SU-DHL-6 (cell line): ENCODE measurements at regions not wholly inside any gene's neighbourhood (a gene's known extent, or its start where the extent isn't known, plus 50 kb on each side); places are given as distances from the start of the nearest gene placed in this dataset.

ENCODE experiments used
- H2AFZ ChIP-seq: fragments of 200-600 bp; sonication (generic); 2 replicates; pipeline ENCODE4 v1.6.1; 2014; ENCODE audit warnings: low read depth, mild to moderate bottlenecking, moderate library complexity, mixed read lengths, antibody characterized with exemption, low read length; ENCODE audit not compliant: severe bottlenecking
- H3F3A ChIP-seq: fragments of 200-600 bp; shearing (Covaris generic); 2 replicates; pipeline ENCODE4 v1.6.0; 2016; ENCODE audit warnings: antibody characterized with exemption, mild to moderate bottlenecking; ENCODE audit not compliant: insufficient read depth
- H3K27ac ChIP-seq: fragments of 200-600 bp; sonication (generic); 2 replicates; pipeline ENCODE4 v1.5.1; 2016; ENCODE audit warnings: low read depth, mild to moderate bottlenecking, low read length, moderate library complexity, mixed read lengths
- H3K27me3 ChIP-seq: fragments of 200-600 bp; sonication (generic), shearing (Covaris generic); 2 replicates; pipeline ENCODE4 v1.6.0; 2014; ENCODE audit warnings: mild to moderate bottlenecking, low read length
- H3K36me3 ChIP-seq: fragments of 200-600 bp; sonication (generic); 2 replicates; pipeline ENCODE4 v1.6.1; 2014; ENCODE audit warnings: mild to moderate bottlenecking, low read length, mixed read lengths
- H3K4me2 ChIP-seq: fragments of 300-600, 200-600 bp; shearing (Covaris generic), sonication (generic); 2 replicates; pipeline ENCODE4 v1.6.0; 2014; ENCODE audit warnings: low read length, low read depth, mild to moderate bottlenecking; ENCODE audit not compliant: poor library complexity, severe bottlenecking
- H3K4me3 ChIP-seq: fragments of 200-600 bp; sonication (generic); 2 replicates; pipeline ENCODE4 v1.5.1; 2014; ENCODE audit warnings: antibody characterized with exemption, low read length, mild to moderate bottlenecking, mixed read lengths; ENCODE audit not compliant: insufficient read depth, poor library complexity, severe bottlenecking
- H3K79me2 ChIP-seq: fragments of 200-600 bp; sonication (generic); 2 replicates; pipeline ENCODE4 v1.6.1; 2014; ENCODE audit warnings: mild to moderate bottlenecking, low read length, moderate library complexity; ENCODE audit not compliant: insufficient read depth
- H3K9ac ChIP-seq: fragments of 200-600 bp; sonication (generic); 2 replicates; pipeline ENCODE4 v1.7.0; 2014; ENCODE audit warnings: mild to moderate bottlenecking, low read length
- H3K9me2 ChIP-seq: fragments of 200-600 bp; sonication (generic); replicated peaks from 2 replicates; pipeline ENCODE4 v1.6.1; 2014; ENCODE audit warnings: low read length; ENCODE audit not compliant: insufficient read depth
- H3K9me3 ChIP-seq: fragments of 200-600 bp; sonication (generic); 2 replicates; pipeline ENCODE4 v1.6.1; 2014; ENCODE audit warnings: low read length, mixed read lengths; ENCODE audit not compliant: insufficient read depth
- H4K20me1 ChIP-seq: fragments of 200-600 bp; sonication (generic); 2 replicates; pipeline ENCODE4 v1.6.1; 2014; ENCODE audit warnings: low read depth, mild to moderate bottlenecking, antibody characterized with exemption, low read length, moderate library complexity, mixed read lengths
- EZH2phosphoT487 ChIP-seq: fragments of 200-600 bp; sonication (generic), shearing (Covaris generic); conservative IDR thresholded peaks from 2 replicates; pipeline ENCODE4 v1.6.1; 2018; ENCODE audit warnings: mild to moderate bottlenecking, antibody characterized with exemption, low read length, moderate library complexity, mixed read lengths
- TF ChIP-seq, protein P1 (sequence below): fragments of 200-600 bp; sonication (generic); IDR thresholded peaks from one replicate; pipeline ENCODE4 v1.5.1; 2017; ENCODE audit warnings: antibody characterized with exemption, mild to moderate bottlenecking, low read length, moderate library complexity; ENCODE audit not compliant: insufficient read depth, poor library complexity, severe bottlenecking

DNA sequence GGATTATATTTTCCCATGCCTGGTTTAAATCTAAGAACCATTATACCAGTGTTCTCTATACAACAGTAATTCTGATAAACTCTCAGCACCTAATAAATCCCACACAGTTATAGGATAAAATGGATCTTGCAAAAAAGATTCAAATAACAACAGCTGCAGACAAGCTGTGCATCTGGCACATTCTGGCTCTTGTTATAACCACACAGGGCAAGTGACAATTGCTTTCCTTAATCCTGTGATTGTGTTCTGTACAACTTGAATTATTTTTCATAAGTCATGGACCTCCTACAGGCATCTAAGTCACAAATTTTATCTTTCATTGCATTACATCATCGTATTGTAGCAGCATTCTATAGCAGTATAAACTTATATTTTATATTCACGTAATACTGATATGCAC lies 948.3 kb downstream of the SLITRK1 start:
- TF ChIP-seq, protein P1, sequence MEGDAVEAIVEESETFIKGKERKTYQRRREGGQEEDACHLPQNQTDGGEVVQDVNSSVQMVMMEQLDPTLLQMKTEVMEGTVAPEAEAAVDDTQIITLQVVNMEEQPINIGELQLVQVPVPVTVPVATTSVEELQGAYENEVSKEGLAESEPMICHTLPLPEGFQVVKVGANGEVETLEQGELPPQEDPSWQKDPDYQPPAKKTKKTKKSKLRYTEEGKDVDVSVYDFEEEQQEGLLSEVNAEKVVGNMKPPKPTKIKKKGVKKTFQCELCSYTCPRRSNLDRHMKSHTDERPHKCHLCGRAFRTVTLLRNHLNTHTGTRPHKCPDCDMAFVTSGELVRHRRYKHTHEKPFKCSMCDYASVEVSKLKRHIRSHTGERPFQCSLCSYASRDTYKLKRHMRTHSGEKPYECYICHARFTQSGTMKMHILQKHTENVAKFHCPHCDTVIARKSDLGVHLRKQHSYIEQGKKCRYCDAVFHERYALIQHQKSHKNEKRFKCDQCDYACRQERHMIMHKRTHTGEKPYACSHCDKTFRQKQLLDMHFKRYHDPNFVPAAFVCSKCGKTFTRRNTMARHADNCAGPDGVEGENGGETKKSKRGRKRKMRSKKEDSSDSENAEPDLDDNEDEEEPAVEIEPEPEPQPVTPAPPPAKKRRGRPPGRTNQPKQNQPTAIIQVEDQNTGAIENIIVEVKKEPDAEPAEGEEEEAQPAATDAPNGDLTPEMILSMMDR, result no peak
- no peak for TF ChIP-seq EZH2phosphoT487
- Histone ChIP-seq H3K9me2 (no peaks in the 10 kb centered on the region), H3K27ac (no peak overlapping the region), H3K9me3 (no peaks in the 10 kb centered on the region), H3K9ac (no peak overlapping the region), H3K27me3 (no peaks in the 10 kb centered on the region), H3K4me3 (no peak overlapping the region), H3K79me2 (no peaks in the 10 kb centered on the region), H4K20me1 (no peaks in the 10 kb centered on the region), H3K4me2 (no peak overlapping the region), H2AFZ (no peak overlapping the region), H3F3A (no peaks in the 10 kb centered on the region), H3K36me3 (no peaks in the 10 kb centered on the region; the same call in 1 of the 2 replicates)

DNA sequence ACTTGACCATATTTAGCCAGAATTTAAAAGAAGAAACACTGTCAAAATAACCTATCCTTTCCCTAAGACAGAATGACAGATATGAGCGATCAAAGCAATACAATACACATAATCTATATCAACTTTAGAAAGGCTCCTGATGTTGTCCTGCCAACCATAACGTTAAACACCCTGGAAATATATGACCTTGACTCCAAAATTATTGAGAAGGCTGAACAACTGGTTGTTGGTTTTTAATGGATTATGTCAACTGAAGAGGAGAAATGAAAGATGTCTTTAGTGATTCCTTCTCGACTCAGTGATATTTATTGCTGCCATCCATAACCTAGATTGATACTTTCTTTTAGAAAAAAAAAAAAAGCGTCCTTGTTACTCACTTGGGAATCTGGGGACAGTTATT lies 957.2 kb downstream of the SLITRK1 start:
- Histone ChIP-seq H3K27ac (no peak overlapping the region), H3K79me2 (no peaks in the 10 kb centered on the region), H3K9me2 (no peaks in the 10 kb centered on the region), H2AFZ (no peak overlapping the region), H3K36me3 (no peaks in the 10 kb centered on the region; the same call in 1 of the 2 replicates), H3K4me3 (no peak overlapping the region), H4K20me1 (no peaks in the 10 kb centered on the region), H3K4me2 (no peak overlapping the region), H3K27me3 (no peaks in the 10 kb centered on the region), H3K9me3 (no peaks in the 10 kb centered on the region), H3K9ac (no peak overlapping the region), H3F3A (no peaks in the 10 kb centered on the region)
- TF ChIP-seq, protein P1, result no peak
- no peak for TF ChIP-seq EZH2phosphoT487

DNA sequence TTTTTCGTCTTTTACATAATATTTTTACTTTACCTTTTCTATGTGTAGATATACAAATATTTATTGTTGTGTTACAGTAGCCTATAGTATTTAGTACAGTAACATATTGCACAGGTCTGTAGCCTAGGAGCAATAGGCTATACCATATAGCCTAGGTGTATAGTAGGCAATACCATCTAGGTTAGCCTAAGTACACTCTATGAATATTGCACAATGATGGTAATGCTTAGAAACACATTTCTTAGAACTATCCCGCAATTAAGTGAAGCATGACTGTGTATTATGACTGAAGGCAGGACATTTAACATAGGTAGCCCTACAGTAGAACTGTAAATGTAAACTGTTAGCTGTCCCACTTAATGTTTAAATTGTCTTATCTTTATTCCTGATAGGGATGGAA lies 964.3 kb downstream of the SLITRK1 start:
- Histone ChIP-seq H3K36me3 (no peaks in the 10 kb centered on the region), H3K9me2 (no peaks in the 10 kb centered on the region), H3K79me2 (no peaks in the 10 kb centered on the region), H3K27ac (no peak overlapping the region), H4K20me1 (no peaks in the 10 kb centered on the region), H3F3A (no peaks in the 10 kb centered on the region), H2AFZ (no peak overlapping the region), H3K9ac (no peak overlapping the region), H3K4me3 (no peak overlapping the region), H3K27me3 (no peaks in the 10 kb centered on the region), H3K9me3 (no peaks in the 10 kb centered on the region), H3K4me2 (no peak overlapping the region)
- TF ChIP-seq EZH2phosphoT487, result no peak
- TF ChIP-seq, protein P1, result no peak
